ENCODE measurements at regions not wholly inside any gene's neighbourhood (a gene's known extent, or its start where the extent isn't known, plus 50 kb on each side); places are given as distances from the start of the nearest gene placed in this dataset.
A peak's percentile ranks its signal among the peaks of the same experiment; 100 is the strongest.
"Not testable (repeated sequence)": the region's sequence is repeated elsewhere in the genome, so short reads cannot be mapped to it uniquely, and the experiment has no call there.

DNA sequence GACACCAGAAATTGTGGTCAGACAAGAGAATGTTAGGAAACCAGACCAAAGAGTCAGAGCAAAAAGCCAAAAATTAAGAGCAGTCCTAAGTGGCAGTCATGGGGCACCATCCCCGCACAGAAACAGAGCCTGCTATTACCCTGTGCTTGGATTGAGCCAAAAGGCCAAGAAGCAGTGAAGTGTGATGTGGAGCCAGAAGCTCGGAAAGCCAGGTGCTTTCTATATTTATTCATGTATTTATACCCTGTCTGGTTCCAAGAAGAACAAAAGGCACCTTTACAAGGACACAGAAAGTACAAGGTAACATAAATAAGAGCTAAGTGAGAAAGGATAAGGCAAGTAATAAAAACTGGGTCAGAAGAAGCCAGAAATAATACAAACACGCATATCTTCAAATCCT is 336.2 kb upstream of the CNR1 start:
- in situ Hi-C loops (cut with HindIII; ENCODE audit: low sequenced_read_pairs): no loop called here
- peak; percentile 73 for DNase-seq (ENCODE audit: low spot score)

- in situ Hi-C loops (cut with HindIII; ENCODE audit: low sequenced_read_pairs): no loop called here
- DNase-seq (ENCODE audit: low spot score): no peak
Measured at GRCh38 chr6:88499845-88500699, 333.9 kb upstream of the CNR1 start.

GRCh38 chr6:88499436-88499835 is 333.3 kb upstream of the CNR1 start:
- no peak for DNase-seq (ENCODE audit: low spot score)
- in situ Hi-C loops (cut with HindIII; ENCODE audit: low sequenced_read_pairs): no loop called here

DNA sequence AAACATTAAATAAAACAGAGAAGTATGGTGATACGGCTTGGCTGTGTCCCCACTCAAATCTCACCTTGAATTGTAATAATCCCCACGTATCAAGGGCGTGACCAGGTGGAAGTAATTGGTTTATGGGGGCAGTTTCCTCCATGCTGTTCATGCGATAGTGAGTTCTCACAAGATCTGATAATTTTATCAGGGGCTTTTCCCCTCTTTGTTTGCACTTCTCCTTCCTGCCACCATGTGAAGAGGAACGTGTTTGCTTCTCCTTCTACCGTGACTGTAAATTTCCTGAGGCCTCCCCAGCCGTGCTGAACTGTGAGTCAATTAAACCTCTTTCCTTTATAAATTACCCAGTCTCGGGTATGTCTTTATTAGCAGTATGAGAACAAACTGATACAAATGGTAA is 331.3 kb upstream of the CNR1 start:
- in situ Hi-C loops (cut with HindIII; ENCODE audit: low sequenced_read_pairs); DNase-seq (ENCODE audit: low spot score): not testable (repeated sequence)

DNA sequence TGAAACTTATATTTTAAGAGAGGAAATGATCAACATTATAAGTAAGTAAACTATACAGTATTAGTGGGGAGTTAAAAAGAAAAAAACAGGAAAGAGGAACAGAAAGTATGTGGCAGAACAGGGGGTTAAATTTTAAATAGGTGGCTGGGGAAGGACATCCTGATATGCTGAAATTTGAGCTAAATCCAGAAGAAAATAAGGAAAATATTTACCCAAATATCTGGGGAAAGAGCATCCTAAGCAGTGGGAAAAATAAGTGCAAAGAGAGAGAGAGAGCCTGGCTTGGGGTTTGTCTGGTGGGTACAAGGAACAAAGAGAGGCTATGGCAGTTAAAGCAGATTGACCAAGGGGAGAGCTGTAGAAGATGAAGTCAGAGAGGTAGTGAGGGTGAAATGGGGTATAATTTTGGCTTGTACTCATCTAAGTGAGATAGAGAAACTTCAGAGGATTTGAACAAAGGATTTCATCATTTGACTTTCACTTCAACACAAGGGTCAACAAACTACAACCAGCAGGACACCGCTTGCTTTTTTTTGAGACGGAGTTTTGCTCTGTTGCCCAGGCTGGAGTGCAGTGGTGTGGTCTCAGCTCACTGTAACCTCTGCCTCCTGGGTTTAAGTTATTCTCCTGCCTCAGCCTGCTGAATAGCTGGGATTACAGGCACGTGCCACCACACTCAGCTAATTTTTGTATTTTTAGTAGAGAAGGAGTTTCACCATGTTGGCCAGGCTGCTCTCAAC is 328.4 kb upstream of the CNR1 start:
- no peak for DNase-seq (ENCODE audit: low spot score)
- in situ Hi-C loops (cut with HindIII; ENCODE audit: low sequenced_read_pairs): no loop called here

GRCh38 chr6:88493717-88494116 is 327.6 kb upstream of the CNR1 start:
- in situ Hi-C loops (cut with HindIII; ENCODE audit: low sequenced_read_pairs): no loop called here
- DNase-seq (ENCODE audit: low spot score): no peak

GRCh38 chr6:88492824-88493223 is 326.7 kb upstream of the CNR1 start:
- peak; percentile 34 for DNase-seq (ENCODE audit: low spot score)
- in situ Hi-C loops (cut with HindIII; ENCODE audit: low sequenced_read_pairs): no loop called here

GRCh38 chr6:88492241-88492640 is 326.1 kb upstream of the CNR1 start:
- DNase-seq (ENCODE audit: low spot score): no peak
- in situ Hi-C loops (cut with HindIII; ENCODE audit: low sequenced_read_pairs): no loop called here

DNA sequence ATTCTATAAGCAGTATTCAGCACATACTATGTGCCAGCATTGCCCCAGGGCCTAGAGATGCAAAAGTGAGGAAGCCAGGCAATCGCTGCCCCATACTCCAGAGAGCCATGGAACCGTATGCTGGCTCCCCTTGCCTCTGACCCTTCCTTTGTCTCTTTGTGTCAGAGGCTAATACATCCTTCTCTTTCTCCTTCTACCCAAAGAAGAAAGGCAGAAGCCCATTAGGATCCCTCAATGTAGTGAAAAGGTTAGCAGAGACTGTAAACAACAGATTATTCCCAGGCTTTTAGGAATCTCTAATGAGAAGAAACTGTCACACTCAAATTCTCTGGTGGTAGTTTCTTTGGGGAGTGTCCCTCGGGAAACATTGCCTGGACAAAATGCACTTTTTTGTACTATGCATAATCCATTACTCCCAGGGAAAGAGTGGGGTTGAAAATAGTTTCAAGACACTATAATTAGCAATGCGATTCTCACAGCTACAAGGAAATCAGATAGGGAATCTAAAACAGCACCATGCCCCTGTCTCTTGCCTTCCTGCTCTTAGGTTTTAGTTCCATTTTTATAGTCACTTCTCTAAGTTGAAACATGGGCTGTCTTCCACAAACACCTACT is 325.2 kb upstream of the CNR1 start:
- in situ Hi-C loops (cut with HindIII; ENCODE audit: low sequenced_read_pairs): no loop called here
- DNase-seq (ENCODE audit: low spot score): no peak

GRCh38 chr6:88490908-88491264 is 324.7 kb upstream of the CNR1 start:
- in situ Hi-C loops (cut with HindIII; ENCODE audit: low sequenced_read_pairs): no loop called here
- DNase-seq (ENCODE audit: low spot score): no peak

- in situ Hi-C loops (cut with HindIII; ENCODE audit: low sequenced_read_pairs): no loop called here
Measured at GRCh38 chr6:88490195-88490907, 324.2 kb upstream of the CNR1 start.

GRCh38 chr6:88483424-88483823 is 317.3 kb upstream of the CNR1 start:
- in situ Hi-C loops (cut with HindIII; ENCODE audit: low sequenced_read_pairs): no loop called here
- no peak for DNase-seq (ENCODE audit: low spot score)

More at GRCh38 chr6:88490195-88490907, 324.2 kb upstream of the CNR1 start:
- no peak for DNase-seq (ENCODE audit: low spot score)

- no peak for DNase-seq (ENCODE audit: low spot score)
- in situ Hi-C loops (cut with HindIII; ENCODE audit: low sequenced_read_pairs): no loop called here
Measured at GRCh38 chr6:88482465-88482864, 316.3 kb upstream of the CNR1 start.

GRCh38 chr6:88481519-88481918 is 315.4 kb upstream of the CNR1 start:
- in situ Hi-C loops (cut with HindIII; ENCODE audit: low sequenced_read_pairs): no loop called here

GRCh38 chr6:88480816-88481215 is 314.7 kb upstream of the CNR1 start:
- DNase-seq (ENCODE audit: low spot score): no peak
- in situ Hi-C loops (cut with HindIII; ENCODE audit: low sequenced_read_pairs): no loop called here

More at GRCh38 chr6:88481519-88481918, 315.4 kb upstream of the CNR1 start:
- no peak for DNase-seq (ENCODE audit: low spot score)

DNA sequence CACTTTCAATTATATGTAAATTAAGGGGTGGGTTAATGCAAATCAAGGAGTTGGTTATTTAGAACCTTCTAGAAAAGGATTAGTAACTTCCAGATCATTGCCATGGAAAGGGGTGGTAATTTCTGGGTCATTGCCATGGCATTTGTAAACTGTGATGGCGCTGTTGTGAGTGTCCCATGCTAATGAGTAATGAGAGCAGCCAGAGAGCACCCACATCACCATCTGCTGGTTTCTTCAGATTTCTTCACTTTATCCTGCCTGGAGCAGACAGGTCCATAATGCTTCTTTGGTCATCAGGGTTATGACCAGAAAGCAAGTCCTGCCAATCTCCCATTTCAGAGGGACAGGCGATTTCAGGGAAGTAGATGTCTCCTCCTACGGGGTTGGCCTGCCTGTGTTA is 311.3 kb upstream of the CNR1 start:
- in situ Hi-C loops (cut with HindIII; ENCODE audit: low sequenced_read_pairs): no loop called here
- DNase-seq (ENCODE audit: low spot score): no peak

GRCh38 chr6:88476388-88476787 is 310.2 kb upstream of the CNR1 start:
- no peak for DNase-seq (ENCODE audit: low spot score)
- in situ Hi-C loops (cut with HindIII; ENCODE audit: low sequenced_read_pairs): no loop called here

GRCh38 chr6:88474720-88475119 is 308.6 kb upstream of the CNR1 start:
- DNase-seq (ENCODE audit: low spot score): no peak
- in situ Hi-C loops (cut with HindIII; ENCODE audit: low sequenced_read_pairs): no loop called here

GRCh38 chr6:88473589-88473988 is 307.4 kb upstream of the CNR1 start:
- no peak for DNase-seq (ENCODE audit: low spot score)
- in situ Hi-C loops (cut with HindIII; ENCODE audit: low sequenced_read_pairs): no loop called here

All from G401 (cell line).